ENCODE measurements at regions not wholly inside any gene's neighbourhood (a gene's known extent, or its start where the extent isn't known, plus 50 kb on each side); places are given as distances from the start of the nearest gene placed in this dataset.

DNA sequence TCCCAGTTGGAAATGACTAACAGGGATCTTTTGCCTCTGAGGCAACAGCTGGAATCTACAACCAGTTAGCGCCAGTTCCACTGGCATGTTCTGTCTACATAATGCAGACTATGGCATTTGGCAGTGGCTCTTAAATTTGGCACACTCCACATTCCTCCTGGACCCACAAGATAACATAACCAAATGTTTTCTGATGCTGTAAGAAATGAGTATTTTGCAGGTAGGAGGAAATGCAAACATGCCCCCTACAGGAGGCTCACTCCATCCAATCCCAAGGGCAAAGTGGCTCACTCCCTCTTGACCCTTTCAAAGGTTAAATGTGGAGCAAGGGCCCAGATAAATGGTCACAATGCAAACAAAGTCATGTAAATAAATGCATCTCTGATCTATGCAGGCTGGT is 129.2 kb upstream of the PROX1 start:
- Histone ChIP-seq H3K79me2 (ENCODE audit: low read length) (no peaks in the 10 kb centered on the region), H3K27ac (ENCODE audit: low read length) (no peak overlapping the region), H3K4me3 (ENCODE audit: low read length) (no peak overlapping the region), H3K4me1 (ENCODE audit: low read length) (no peaks in the 10 kb centered on the region), H3K4me2 (ENCODE audit: low read depth, low read length) (no peak overlapping the region), H3K9me2 (replicated peaks; ENCODE audit: insufficient read depth, low read length) (no peaks in the 10 kb centered on the region), H3K9me3 (replicated peaks; ENCODE audit: insufficient read depth, low read length) (no peaks in the 10 kb centered on the region), H3K27me3 (replicated peaks; ENCODE audit: insufficient read depth, low read length) (no peaks in the 10 kb centered on the region), H3K9ac (ENCODE audit: low read length) (no peak overlapping the region), H2AFZ (ENCODE audit: low read length) (no peak overlapping the region), H3F3A (ENCODE audit: insufficient read depth, low read length) (no peaks in the 10 kb centered on the region), H4K20me1 (ENCODE audit: insufficient read depth, low read length) (no peaks in the 10 kb centered on the region), H3K36me3 (replicated peaks; ENCODE audit: insufficient read depth, low read length) (no peaks in the 10 kb centered on the region)
- TF ChIP-seq, protein P1, sequence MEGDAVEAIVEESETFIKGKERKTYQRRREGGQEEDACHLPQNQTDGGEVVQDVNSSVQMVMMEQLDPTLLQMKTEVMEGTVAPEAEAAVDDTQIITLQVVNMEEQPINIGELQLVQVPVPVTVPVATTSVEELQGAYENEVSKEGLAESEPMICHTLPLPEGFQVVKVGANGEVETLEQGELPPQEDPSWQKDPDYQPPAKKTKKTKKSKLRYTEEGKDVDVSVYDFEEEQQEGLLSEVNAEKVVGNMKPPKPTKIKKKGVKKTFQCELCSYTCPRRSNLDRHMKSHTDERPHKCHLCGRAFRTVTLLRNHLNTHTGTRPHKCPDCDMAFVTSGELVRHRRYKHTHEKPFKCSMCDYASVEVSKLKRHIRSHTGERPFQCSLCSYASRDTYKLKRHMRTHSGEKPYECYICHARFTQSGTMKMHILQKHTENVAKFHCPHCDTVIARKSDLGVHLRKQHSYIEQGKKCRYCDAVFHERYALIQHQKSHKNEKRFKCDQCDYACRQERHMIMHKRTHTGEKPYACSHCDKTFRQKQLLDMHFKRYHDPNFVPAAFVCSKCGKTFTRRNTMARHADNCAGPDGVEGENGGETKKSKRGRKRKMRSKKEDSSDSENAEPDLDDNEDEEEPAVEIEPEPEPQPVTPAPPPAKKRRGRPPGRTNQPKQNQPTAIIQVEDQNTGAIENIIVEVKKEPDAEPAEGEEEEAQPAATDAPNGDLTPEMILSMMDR (IDR thresholded peaks at IDR 0.05; ENCODE audit: low read length) = no peak
- TF ChIP-seq EZH2phosphoT487 (IDR thresholded peaks at IDR 0.05; ENCODE audit: low read length) (no peak), EZH2 (optimal IDR thresholded peaks at IDR 0.05; ENCODE audit: low read depth, low read length) (no peak)
- DNase-seq = no peak

DNA sequence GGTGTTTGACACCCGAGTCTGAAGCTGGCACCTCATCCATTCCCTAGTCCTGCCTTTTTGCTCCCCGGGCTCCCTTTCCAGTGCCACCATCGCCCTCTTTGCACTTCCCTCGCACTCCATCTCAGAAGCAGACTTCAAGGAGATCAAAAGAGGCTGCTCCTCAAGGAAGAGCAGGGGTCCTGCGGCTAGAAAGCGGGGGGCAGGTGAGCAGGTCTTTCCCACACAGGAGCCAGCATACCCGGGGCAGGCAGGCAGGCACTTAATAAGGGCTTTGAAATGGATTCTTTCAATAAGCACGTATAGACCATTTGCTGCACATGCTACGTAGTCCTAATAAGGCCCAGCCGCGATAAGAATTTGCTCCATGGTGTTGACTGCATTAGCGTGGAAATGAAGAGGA is 125.9 kb upstream of the PROX1 start:
- no peaks in the 10 kb centered on the region for H3F3A ChIP-seq (ENCODE audit: insufficient read depth, low read length)
- H3K4me1 ChIP-seq (ENCODE audit: low read length) = no peaks in the 10 kb centered on the region
- H4K20me1 ChIP-seq (ENCODE audit: insufficient read depth, low read length) = no peaks in the 10 kb centered on the region
- H2AFZ ChIP-seq (ENCODE audit: low read length) = no peak overlapping the region
- H3K9me2 ChIP-seq (replicated peaks; ENCODE audit: insufficient read depth, low read length) = no peaks in the 10 kb centered on the region
- no peaks in the 10 kb centered on the region for H3K9me3 ChIP-seq (replicated peaks; ENCODE audit: insufficient read depth, low read length)
- DNase-seq = no peak
- no peaks in the 10 kb centered on the region for H3K27me3 ChIP-seq (replicated peaks; ENCODE audit: insufficient read depth, low read length)
- H3K4me3 ChIP-seq (ENCODE audit: low read length) = no peak overlapping the region
- no peaks in the 10 kb centered on the region for H3K36me3 ChIP-seq (replicated peaks; ENCODE audit: insufficient read depth, low read length)
- no peak for TF ChIP-seq EZH2phosphoT487 (IDR thresholded peaks at IDR 0.05; ENCODE audit: low read length)
- no peak for TF ChIP-seq EZH2 (optimal IDR thresholded peaks at IDR 0.05; ENCODE audit: low read depth, low read length)
- TF ChIP-seq, protein P1 (IDR thresholded peaks at IDR 0.05; ENCODE audit: low read length) = no peak
- no peak overlapping the region for H3K27ac ChIP-seq (ENCODE audit: low read length)
- no peak overlapping the region for H3K4me2 ChIP-seq (ENCODE audit: low read depth, low read length)
- H3K79me2 ChIP-seq (ENCODE audit: low read length) = no peaks in the 10 kb centered on the region
- no peak overlapping the region for H3K9ac ChIP-seq (ENCODE audit: low read length)

DNA sequence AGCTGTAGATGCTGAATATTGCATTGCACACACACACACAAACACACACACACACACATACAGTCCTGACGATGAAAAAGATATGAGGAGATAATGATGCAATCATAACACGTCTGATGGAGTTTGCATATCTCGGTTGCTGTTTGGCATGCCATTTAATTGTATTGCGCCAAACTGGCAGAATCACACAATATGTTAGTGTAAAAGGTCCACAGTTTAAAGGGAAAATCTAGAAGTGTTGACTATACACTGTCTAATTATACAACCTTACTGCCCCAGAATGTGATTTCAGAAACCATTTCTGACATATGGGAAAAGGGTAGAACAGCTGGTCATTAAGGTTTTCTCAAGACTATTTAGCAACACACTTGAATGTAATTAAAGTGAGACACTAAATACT is 123.7 kb upstream of the PROX1 start:
- H3K9me3 ChIP-seq (replicated peaks; ENCODE audit: insufficient read depth, low read length) = no peaks in the 10 kb centered on the region
- DNase-seq = no peak
- TF ChIP-seq EZH2 (optimal IDR thresholded peaks at IDR 0.05; ENCODE audit: low read depth, low read length) (no peak), EZH2phosphoT487 (IDR thresholded peaks at IDR 0.05; ENCODE audit: low read length) (no peak)
- TF ChIP-seq, protein P1 (IDR thresholded peaks at IDR 0.05; ENCODE audit: low read length) = no peak

More for the DNA sequence above, 123.7 kb upstream of the PROX1 start:
- no peak overlapping the region for H3K9ac ChIP-seq (ENCODE audit: low read length)
- H3K4me2 ChIP-seq (ENCODE audit: low read depth, low read length) = no peak overlapping the region
- no peak overlapping the region for H3K27ac ChIP-seq (ENCODE audit: low read length)
- no peaks in the 10 kb centered on the region for H3K4me1 ChIP-seq (ENCODE audit: low read length)
- no peaks in the 10 kb centered on the region for H3K27me3 ChIP-seq (replicated peaks; ENCODE audit: insufficient read depth, low read length)
- no peaks in the 10 kb centered on the region for H4K20me1 ChIP-seq (ENCODE audit: insufficient read depth, low read length)
- H2AFZ ChIP-seq (ENCODE audit: low read length) = no peak overlapping the region
- no peaks in the 10 kb centered on the region for H3K36me3 ChIP-seq (replicated peaks; ENCODE audit: insufficient read depth, low read length)
- H3K4me3 ChIP-seq (ENCODE audit: low read length) = no peak overlapping the region
- H3K9me2 ChIP-seq (replicated peaks; ENCODE audit: insufficient read depth, low read length) = no peaks in the 10 kb centered on the region
- H3K79me2 ChIP-seq (ENCODE audit: low read length) = no peaks in the 10 kb centered on the region
- no peaks in the 10 kb centered on the region for H3F3A ChIP-seq (ENCODE audit: insufficient read depth, low read length)

All from MM.1S (cell line).